ENCODE measurements at regions not wholly inside any gene's neighbourhood (a gene's known extent, or its start where the extent isn't known, plus 50 kb on each side); places are given as distances from the start of the nearest gene placed in this dataset.
"Not testable (repeated sequence)": the region's sequence is repeated elsewhere in the genome, so short reads cannot be mapped to it uniquely, and the experiment has no call there.

DNA sequence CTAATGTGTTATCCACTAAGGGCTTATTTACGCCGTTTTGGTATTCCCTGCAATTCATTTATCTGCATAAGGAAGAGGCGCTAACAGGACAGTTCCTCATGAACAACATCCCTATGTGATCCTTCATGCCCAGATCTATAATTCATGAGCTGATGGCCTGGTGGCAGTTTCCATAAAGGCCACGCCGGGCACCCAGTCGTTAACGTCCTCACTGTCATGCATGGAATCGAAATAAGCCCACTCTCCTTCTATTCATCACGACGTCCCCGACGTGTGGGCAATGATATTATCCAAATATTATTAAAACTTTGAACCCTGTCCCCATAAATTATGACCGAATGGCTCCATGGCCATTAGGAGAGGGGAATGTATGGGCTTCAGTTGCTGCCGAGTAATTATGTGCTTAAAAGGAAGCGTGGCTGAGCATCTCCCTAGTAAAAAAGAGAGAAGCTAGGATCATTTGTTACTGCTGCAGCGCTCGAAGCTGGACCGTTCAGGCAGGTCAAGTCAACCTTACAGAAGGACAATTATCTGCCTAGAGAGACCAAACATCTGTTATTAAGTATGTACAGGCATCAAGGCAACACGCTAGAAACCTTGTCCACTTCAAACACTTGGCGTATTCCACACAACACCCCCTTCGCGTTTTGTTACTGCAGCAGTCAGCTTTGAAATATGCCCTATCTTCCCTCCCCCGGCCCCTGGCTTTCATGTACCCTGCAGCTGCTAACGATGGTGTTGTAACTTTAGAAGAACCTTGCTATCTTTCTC, 94.0 kb upstream of the SALL1 start:
- DNase-seq (ENCODE audit: low spot score) = no peak

DNA sequence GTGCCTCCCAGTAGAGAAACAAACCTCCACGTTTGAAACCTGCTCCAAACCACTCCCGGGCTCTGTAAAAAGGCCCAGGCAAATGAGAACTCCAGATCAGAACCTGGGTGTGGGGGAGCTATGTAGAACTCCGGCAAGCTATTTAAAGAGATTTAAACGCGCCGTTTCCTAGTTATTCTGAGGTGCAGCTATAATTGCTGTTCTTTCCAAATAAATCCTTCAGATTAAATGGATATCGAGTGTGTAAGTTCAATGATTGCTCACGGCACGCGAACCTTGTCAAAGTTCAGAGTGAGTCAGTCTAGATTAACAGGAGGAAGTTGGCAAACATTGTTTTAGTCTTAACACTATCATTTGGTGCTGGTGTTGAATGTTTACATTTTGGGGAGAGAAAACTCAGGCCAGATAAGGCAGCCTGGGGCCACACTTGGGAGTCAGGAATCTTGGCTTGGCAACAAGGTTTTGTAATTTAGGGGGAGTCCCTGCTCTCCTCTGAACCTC, 92.9 kb upstream of the SALL1 start:
- DNase-seq (ENCODE audit: low spot score) = no peak

GRCh38 chr16:51242296-51242994, 91.4 kb upstream of the SALL1 start:
- DNase-seq (ENCODE audit: low spot score) = no peak

- DNase-seq (ENCODE audit: low spot score) = no peak
Observed at GRCh38 chr16:51239196-51239595, 88.1 kb upstream of the SALL1 start.

- DNase-seq (ENCODE audit: low spot score) = no peak
Observed at GRCh38 chr16:51237861-51238378, 86.8 kb upstream of the SALL1 start.

DNA sequence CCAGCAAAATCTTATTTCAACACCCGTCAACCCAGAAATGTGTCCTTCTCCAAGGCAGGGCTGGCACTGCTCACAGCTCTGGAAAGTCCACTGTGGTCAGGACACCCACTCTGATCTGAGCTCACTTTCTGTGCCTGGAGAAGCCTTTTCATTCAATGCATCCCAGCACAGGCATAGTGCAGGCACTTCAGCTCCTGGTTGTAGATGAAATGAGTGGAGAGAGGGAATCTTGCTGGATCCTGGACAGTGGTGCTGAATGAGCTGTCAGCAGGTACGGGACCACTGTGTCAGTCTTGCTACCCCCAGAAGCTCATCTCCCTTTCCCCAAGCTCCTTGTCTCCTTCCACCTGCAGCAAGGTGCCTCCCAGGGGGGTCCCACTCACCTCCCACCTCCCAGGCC, 86.1 kb upstream of the SALL1 start:
- no peak for DNase-seq (ENCODE audit: low spot score)

DNA sequence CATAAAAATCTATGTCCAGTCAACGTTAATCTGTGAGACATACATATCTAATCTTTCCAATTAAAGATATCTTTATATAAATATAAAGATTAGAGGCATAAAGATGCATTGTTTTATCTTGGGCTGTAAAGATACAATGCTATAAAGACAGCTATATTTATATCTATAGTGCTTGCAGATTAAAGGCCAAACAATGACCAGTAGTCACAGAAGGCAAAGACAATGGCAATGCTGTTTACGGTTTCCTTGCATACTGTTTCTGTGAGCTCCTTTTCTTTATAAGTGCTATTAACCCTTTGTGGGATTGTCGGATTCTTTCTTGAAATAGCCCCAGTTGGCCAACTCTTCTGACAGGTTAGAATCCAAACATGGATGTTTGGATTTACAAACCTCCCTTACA, 85.5 kb upstream of the SALL1 start:
- no peak for DNase-seq (ENCODE audit: low spot score)

DNA sequence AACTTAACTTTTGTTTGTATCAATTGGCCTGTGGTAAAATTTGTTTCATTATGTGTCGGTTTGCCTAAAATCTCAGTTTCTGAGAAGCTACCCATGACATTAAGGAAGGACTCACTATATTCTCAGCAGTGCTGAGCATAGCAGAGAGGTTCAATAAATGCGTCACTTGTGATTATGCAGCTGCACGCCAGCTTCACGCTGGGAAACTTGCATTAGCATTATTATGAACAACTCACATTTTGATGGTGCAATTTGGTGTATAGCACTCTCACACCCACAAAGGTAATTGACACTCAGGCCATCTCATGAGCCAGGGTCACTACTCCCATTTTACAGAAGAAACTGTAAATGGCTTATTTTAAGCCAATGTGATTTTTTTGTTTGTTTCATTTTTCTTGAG, 80.6 kb upstream of the SALL1 start:
- no peak for DNase-seq (ENCODE audit: low spot score)

DNA sequence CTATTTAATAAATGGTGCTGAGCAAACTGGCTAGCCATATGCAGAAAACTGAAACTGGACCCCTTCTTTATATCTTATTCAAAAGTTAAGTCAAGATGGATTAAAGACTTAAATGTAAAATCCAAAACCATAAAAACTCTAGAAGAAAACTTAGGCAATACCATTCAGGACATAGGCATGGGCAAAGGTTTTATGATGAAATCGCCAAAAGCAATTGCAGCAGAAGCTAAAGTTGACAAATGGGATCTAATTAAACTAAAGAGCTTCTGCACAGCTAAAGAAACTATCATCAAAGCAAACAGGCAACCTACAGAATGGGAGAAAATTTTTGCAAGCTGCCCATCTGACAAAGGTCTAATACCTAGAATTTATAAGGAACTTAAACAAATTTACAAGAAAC, 79.0 kb upstream of the SALL1 start:
- DNase-seq (ENCODE audit: low spot score) = not testable (repeated sequence)

DNA sequence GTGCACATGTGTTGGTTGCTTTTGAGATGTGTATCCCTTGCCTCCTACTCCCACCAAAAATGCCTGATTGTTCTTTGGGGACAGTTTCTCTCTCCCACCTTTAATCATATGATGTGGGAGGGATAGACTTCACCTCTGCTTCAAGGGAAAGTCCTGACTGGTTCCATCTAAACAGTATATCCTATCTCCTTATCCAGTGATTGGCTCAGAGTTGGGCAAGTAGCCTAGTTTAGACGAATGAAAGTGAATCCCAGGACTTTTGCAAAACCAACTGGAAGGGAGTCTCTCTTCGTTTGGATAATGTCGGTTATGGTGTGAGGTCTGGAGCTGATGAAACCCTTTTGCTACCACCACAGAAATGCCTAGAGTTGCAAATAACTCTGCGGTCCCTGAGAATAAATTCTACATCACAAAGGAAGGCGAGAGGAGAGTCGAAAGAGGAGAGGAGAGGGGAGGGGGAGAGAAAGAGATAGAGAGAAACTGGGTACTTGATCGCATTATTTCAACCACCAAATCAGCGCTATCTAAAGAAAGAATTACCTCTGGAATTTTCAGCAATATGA, 77.1 kb upstream of the SALL1 start:
- DNase-seq (ENCODE audit: low spot score) = no peak

GRCh38 chr16:51225878-51226277, 74.8 kb upstream of the SALL1 start:
- DNase-seq (ENCODE audit: low spot score) = no peak

DNA sequence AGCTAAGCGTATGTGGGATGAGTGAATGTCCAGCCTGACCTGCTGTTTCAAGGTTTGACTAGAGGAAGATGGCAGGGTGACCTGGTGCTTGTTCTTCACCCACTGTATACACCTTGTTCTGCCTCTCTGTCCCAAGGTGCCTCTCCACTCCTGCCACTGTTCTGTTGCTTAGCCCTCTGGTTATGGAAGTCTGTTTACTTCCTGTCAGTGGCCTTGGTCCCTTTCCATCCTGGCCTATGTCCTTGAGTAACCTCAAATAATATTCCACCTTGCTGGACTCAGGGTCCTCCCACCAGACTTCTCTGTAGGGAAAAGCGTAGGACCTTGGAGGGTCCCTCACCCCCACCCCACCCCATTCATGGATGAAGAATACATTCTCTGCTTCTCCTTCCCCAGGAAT, 73.2 kb upstream of the SALL1 start:
- DNase-seq (ENCODE audit: low spot score) = no peak

DNA sequence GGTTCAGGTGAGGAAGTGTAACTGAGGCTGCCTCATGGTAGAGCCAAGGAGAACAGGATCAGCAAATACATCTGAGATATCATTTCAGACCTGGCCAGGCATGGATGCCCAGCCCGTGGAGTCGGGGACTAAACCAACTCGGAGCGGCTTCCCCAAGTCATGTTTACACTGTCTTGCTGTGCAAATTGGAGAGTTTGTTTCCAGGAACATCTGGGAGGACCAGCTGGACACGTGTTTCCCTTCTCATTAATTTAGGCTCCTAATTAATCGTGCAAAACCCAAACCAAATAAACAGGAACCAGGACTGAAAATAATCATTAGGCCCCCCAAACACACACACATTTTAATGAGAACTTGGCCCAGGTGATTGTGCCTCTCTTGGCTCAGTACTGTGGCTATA, 70.9 kb upstream of the SALL1 start:
- no peak for DNase-seq (ENCODE audit: low spot score)

DNA sequence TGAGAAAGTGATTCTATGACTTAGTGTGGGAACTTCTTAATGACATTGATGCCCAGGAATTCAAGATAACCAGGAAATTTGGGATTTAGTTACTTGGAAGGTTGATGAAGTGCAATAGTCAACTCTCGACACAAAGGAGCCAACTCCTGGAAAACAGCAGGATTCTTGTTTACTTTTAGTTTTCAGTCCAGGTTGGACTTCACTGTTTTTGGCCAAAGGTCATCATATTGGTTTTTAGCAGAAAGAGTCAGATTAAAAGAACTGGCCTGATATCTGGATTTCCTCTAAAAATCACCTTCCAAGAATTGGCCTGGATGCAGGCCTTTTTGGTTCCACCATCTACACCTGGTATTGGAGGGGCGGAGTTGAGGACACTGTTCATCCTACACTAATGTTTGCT, 60.1 kb upstream of the SALL1 start:
- DNase-seq (ENCODE audit: low spot score) = no peak

DNA sequence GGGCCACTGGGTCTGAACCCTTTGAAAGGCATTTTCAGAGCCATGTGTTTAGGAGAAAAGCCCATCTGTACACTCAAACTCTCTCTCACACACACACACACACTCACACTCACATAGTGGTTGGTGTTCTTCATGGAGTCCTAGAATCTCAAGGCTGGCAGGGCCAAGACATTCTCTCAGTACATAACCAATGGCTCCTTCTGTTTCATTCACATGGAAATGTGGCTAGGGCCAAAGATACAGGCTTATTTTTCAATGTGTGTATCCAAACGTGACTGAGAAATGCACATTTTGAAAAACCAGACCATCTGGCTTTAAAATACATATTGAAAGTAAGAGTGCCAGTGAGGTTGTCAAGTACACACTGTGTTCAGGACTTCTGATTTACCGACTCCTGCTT, 59.0 kb upstream of the SALL1 start:
- no peak for DNase-seq (ENCODE audit: low spot score)

- no peak for DNase-seq (ENCODE audit: low spot score)
Observed at GRCh38 chr16:51201604-51202003, 50.5 kb upstream of the SALL1 start.

Measured in HuH-7.5 (cell line).